Dendritic cell treated with granulocyte-macrophage colony-stimulating factor and Interleukin-4, amounts not matched to agents 40 ng/mL and 50 ng/mL, for 4 days (primary cell): ENCODE measurements at regions not wholly inside any gene's neighbourhood (a gene's known extent, or its start where the extent isn't known, plus 50 kb on each side); places are given as distances from the start of the nearest gene placed in this dataset.
"Not testable (repeated sequence)": the region's sequence is repeated elsewhere in the genome, so short reads cannot be mapped to it uniquely, and the experiment has no call there.

ENCODE experiments used
- H3K27ac Mint-ChIP-seq: one replicate; pipeline ENCODE4 v1.8.0; 2022; ENCODE audit warnings: mild to moderate bottlenecking, mixed read lengths
- H3K27me3 Mint-ChIP-seq: one replicate; pipeline ENCODE4 v1.8.0; 2022; ENCODE audit warnings: mild to moderate bottlenecking, mixed read lengths
- H3K36me3 Mint-ChIP-seq: one replicate; pipeline ENCODE4 v1.8.0; 2022; ENCODE audit warnings: low read depth, mixed read lengths
- H3K4me1 Mint-ChIP-seq: one replicate; pipeline ENCODE4 v1.8.0; 2022; ENCODE audit warnings: low read depth, mixed read lengths
- H3K4me3 Mint-ChIP-seq: one replicate; pipeline ENCODE4 v1.8.0; 2022; ENCODE audit warnings: mild to moderate bottlenecking, moderate library complexity, mixed read lengths
- H3K9me3 Mint-ChIP-seq: one replicate; pipeline ENCODE4 v1.8.0; 2022; ENCODE audit warnings: mixed read lengths
- intact Hi-C: fragments of 100-400 bp; cut with micrococcal nuclease; formaldehyde crosslinking; loops from one replicate; pipeline ENCODE4 v1.15.0; 2022

- intact Hi-C loops, H3K4me3 Mint-ChIP-seq, H3K36me3 Mint-ChIP-seq, H3K9me3 Mint-ChIP-seq, H3K27me3 Mint-ChIP-seq, H3K4me1 Mint-ChIP-seq, H3K27ac Mint-ChIP-seq: not testable (repeated sequence)
These were observed 676.6 kb upstream of the AMELY start for GRCh38 chrY:7588176-7588575.

- H3K36me3 Mint-ChIP-seq: no peaks in the 10 kb centered on the region
- peaks cover 12% of the 10 kb centered on the region for H3K27me3 Mint-ChIP-seq
- intact Hi-C loops: no loop called here
- no peak overlapping the region for H3K27ac Mint-ChIP-seq
- no peaks in the 10 kb centered on the region for H3K4me1 Mint-ChIP-seq
- peaks cover 12% of the 10 kb centered on the region for H3K9me3 Mint-ChIP-seq
- H3K4me3 Mint-ChIP-seq: no peak overlapping the region
These were observed 651.0 kb upstream of the AMELY start for GRCh38 chrY:7562541-7562940.

GRCh38 chrY:7557675-7558074 is 646.1 kb upstream of the AMELY start:
- Mint-ChIP-seq H3K27me3 (peaks cover 8% of the 10 kb centered on the region), H3K9me3 (peaks cover 13% of the 10 kb centered on the region), H3K4me3 (no peak overlapping the region), H3K36me3 (no peaks in the 10 kb centered on the region), H3K27ac (no peak overlapping the region), H3K4me1 (no peaks in the 10 kb centered on the region)
- intact Hi-C loops: no loop called here

- intact Hi-C loops: no loop called here
- Mint-ChIP-seq H3K27me3 (peaks cover 5% of the 10 kb centered on the region), H3K36me3 (no peaks in the 10 kb centered on the region), H3K4me1 (no peaks in the 10 kb centered on the region), H3K27ac (no peak overlapping the region), H3K9me3 (peaks cover 19% of the 10 kb centered on the region), H3K4me3 (no peak overlapping the region)
These were observed 643.5 kb upstream of the AMELY start for GRCh38 chrY:7555006-7555405.

- intact Hi-C loops: no loop called here
- Mint-ChIP-seq H3K4me3 (no peak overlapping the region), H3K9me3 (no peaks in the 10 kb centered on the region), H3K27me3 (peaks cover 5% of the 10 kb centered on the region), H3K4me1 (no peaks in the 10 kb centered on the region), H3K36me3 (no peaks in the 10 kb centered on the region), H3K27ac (no peak overlapping the region)
These were observed 633.5 kb upstream of the AMELY start for GRCh38 chrY:7545060-7545459.

- intact Hi-C loops: no loop called here
- H3K9me3 Mint-ChIP-seq: no peaks in the 10 kb centered on the region
- no peak overlapping the region for H3K4me3 Mint-ChIP-seq
- H3K27ac Mint-ChIP-seq: no peak overlapping the region
- H3K27me3 Mint-ChIP-seq: peaks cover 5% of the 10 kb centered on the region
- H3K36me3 Mint-ChIP-seq: no peaks in the 10 kb centered on the region
- no peaks in the 10 kb centered on the region for H3K4me1 Mint-ChIP-seq
These were observed 632.7 kb upstream of the AMELY start for GRCh38 chrY:7544172-7544770.

- H3K9me3 Mint-ChIP-seq: no peaks in the 10 kb centered on the region
- H3K4me1 Mint-ChIP-seq: no peaks in the 10 kb centered on the region
- H3K27me3 Mint-ChIP-seq: peaks cover 5% of the 10 kb centered on the region
- no peak overlapping the region for H3K4me3 Mint-ChIP-seq
- no peaks in the 10 kb centered on the region for H3K36me3 Mint-ChIP-seq
- intact Hi-C loops: no loop called here
- no peak overlapping the region for H3K27ac Mint-ChIP-seq
These were observed 632.0 kb upstream of the AMELY start for GRCh38 chrY:7543506-7543905.

GRCh38 chrY:7542256-7542858 is 630.8 kb upstream of the AMELY start:
- intact Hi-C loops: no loop called here
- Mint-ChIP-seq H3K4me3 (no peak overlapping the region), H3K27me3 (peaks cover 4% of the 10 kb centered on the region), H3K4me1 (no peaks in the 10 kb centered on the region), H3K36me3 (no peaks in the 10 kb centered on the region), H3K27ac (no peak overlapping the region), H3K9me3 (no peaks in the 10 kb centered on the region)

- H3K9me3 Mint-ChIP-seq: peaks cover 14% of the 10 kb centered on the region
- intact Hi-C loops: loop anchor here (10.0 kb wide), 1 partner anchor 55 kb away; no protein-coding TSS in a partner anchor
- H3K4me1 Mint-ChIP-seq: peaks cover 6% of the 10 kb centered on the region
- H3K27me3 Mint-ChIP-seq: peaks cover 3% of the 10 kb centered on the region
- H3K36me3 Mint-ChIP-seq: no peaks in the 10 kb centered on the region
- peak overlapping the region; percentile 48 for H3K27ac Mint-ChIP-seq
- H3K4me3 Mint-ChIP-seq: no peak overlapping the region
These were observed 617.8 kb upstream of the AMELY start for GRCh38 chrY:7529396-7529795.

GRCh38 chrY:7527568-7527967 is 616.0 kb upstream of the AMELY start:
- H3K36me3 Mint-ChIP-seq, H3K4me1 Mint-ChIP-seq, H3K27ac Mint-ChIP-seq, H3K4me3 Mint-ChIP-seq, H3K27me3 Mint-ChIP-seq: not testable (repeated sequence)
- peaks cover 14% of the 10 kb centered on the region for H3K9me3 Mint-ChIP-seq
- intact Hi-C loops: loop anchor here (10.0 kb wide), 1 partner anchor 53 kb away; no protein-coding TSS in a partner anchor

GRCh38 chrY:7518387-7518786 is 606.8 kb upstream of the AMELY start:
- intact Hi-C loops: no loop called here
- H3K27me3 Mint-ChIP-seq: peaks cover 2% of the 10 kb centered on the region
- no peak overlapping the region for H3K4me3 Mint-ChIP-seq
- peaks cover 5% of the 10 kb centered on the region for H3K4me1 Mint-ChIP-seq
- H3K9me3 Mint-ChIP-seq: peaks cover 14% of the 10 kb centered on the region
- no peak overlapping the region for H3K27ac Mint-ChIP-seq
- H3K36me3 Mint-ChIP-seq: no peaks in the 10 kb centered on the region

- Mint-ChIP-seq H3K4me3 (no peak overlapping the region), H3K27me3 (peaks cover 2% of the 10 kb centered on the region), H3K9me3 (peaks cover 21% of the 10 kb centered on the region), H3K27ac (no peak overlapping the region), H3K36me3 (no peaks in the 10 kb centered on the region), H3K4me1 (peaks cover 5% of the 10 kb centered on the region)
- intact Hi-C loops: no loop called here
These were observed 604.7 kb upstream of the AMELY start for GRCh38 chrY:7516268-7516667.

GRCh38 chrY:7515812-7516211 is 604.3 kb upstream of the AMELY start:
- Mint-ChIP-seq H3K36me3 (no peaks in the 10 kb centered on the region), H3K4me3 (no peak overlapping the region), H3K9me3 (peaks cover 21% of the 10 kb centered on the region), H3K27me3 (peaks cover 2% of the 10 kb centered on the region), H3K4me1 (peaks cover 5% of the 10 kb centered on the region), H3K27ac (no peak overlapping the region)
- intact Hi-C loops: no loop called here

GRCh38 chrY:7502896-7503295 is 591.3 kb upstream of the AMELY start:
- intact Hi-C loops: no loop called here
- H3K36me3 Mint-ChIP-seq: no peaks in the 10 kb centered on the region
- no peak overlapping the region for H3K4me3 Mint-ChIP-seq
- peaks cover 12% of the 10 kb centered on the region for H3K4me1 Mint-ChIP-seq
- peaks cover 54% of the 10 kb centered on the region for H3K9me3 Mint-ChIP-seq
- no peak overlapping the region for H3K27ac Mint-ChIP-seq
- peaks cover 28% of the 10 kb centered on the region for H3K27me3 Mint-ChIP-seq

GRCh38 chrY:7501236-7501635 is 589.7 kb upstream of the AMELY start:
- peak overlapping the region; percentile 10 for H3K27ac Mint-ChIP-seq
- peaks cover 58% of the 10 kb centered on the region for H3K9me3 Mint-ChIP-seq
- no peak overlapping the region for H3K4me3 Mint-ChIP-seq
- no peaks in the 10 kb centered on the region for H3K36me3 Mint-ChIP-seq
- H3K4me1 Mint-ChIP-seq: peaks cover 12% of the 10 kb centered on the region
- peaks cover 29% of the 10 kb centered on the region for H3K27me3 Mint-ChIP-seq
- intact Hi-C loops: no loop called here
